Kidney (tissue), 13 donors: ENCODE measurements at regions not wholly inside any gene's neighbourhood (a gene's known extent, or its start where the extent isn't known, plus 50 kb on each side); places are given as distances from the start of the nearest gene placed in this dataset.

Experiments
- DNase-seq, 5 donors: peaks; one replicate each; pipeline ENCODE4 v3.0.0-alpha.2; 2013 to 2020
- FAIRE-seq: peaks from 2 replicates; lab custom pipeline; 2012; peaks lifted over from hg19 to GRCh38; lab: Jason Lieb, UNC
- H3K27ac ChIP-seq, 2 donors: one replicate each; pipeline ENCODE4 v1.7.0; 2013; ENCODE audit warnings: low read depth in 2 of 2, low read length in 2 of 2, inconsistent platforms in 1 of 2
- H3K27me3 ChIP-seq: one replicate; pipeline ENCODE4 v1.7.1; 2013; ENCODE audit warnings: low read length, inconsistent platforms; ENCODE audit not compliant: control insufficient read depth, insufficient read depth
- H3K36me3 ChIP-seq, 3 donors: one replicate each; pipeline versions ENCODE4 v1.7.0 to v1.7.1; 2013; ENCODE audit warnings: low read length in 3 of 3, control low read depth in 1 of 3, inconsistent platforms in 1 of 3; ENCODE audit not compliant: insufficient read depth in 3 of 3, control insufficient read depth in 2 of 3
- H3K4me1 ChIP-seq, 3 donors: one replicate each; pipeline versions ENCODE4 v1.7.0 to v1.7.1; 2013; ENCODE audit warnings: low read length in 3 of 3, inconsistent platforms in 1 of 3, low read depth in 1 of 3; ENCODE audit not compliant: control insufficient read depth in 2 of 3, insufficient read depth in 2 of 3
- H3K4me3 ChIP-seq, 3 donors: one replicate each; pipeline versions ENCODE4 v1.7.0 to v1.8.1; 2013; ENCODE audit warnings: low read length in 3 of 3, control low read depth in 1 of 3, inconsistent platforms in 1 of 3
- H3K9ac ChIP-seq, 3 donors: one replicate each; pipeline versions ENCODE4 v1.7.0 to v1.7.1; 2013; ENCODE audit warnings: low read length in 3 of 3, control low read depth in 1 of 3, inconsistent platforms in 1 of 3
- H3K9me3 ChIP-seq, 3 donors: one replicate each; pipeline versions ENCODE4 v1.7.0 to v1.7.1; 2013; ENCODE audit warnings: low read length in 3 of 3, control low read depth in 1 of 3, inconsistent platforms in 1 of 3; ENCODE audit not compliant: control insufficient read depth in 2 of 3, insufficient read depth in 1 of 3
- intact Hi-C: fragments of 100-400 bp; cut with DNase I; formaldehyde crosslinking; loops from one replicate; pipeline ENCODE4 v1.11.1; 2022
- TF ChIP-seq, protein P1 (sequence below): IDR thresholded peaks from 3 replicates; pipeline ENCODE4 v1.5.1; 2012; ENCODE audit warnings: mild to moderate bottlenecking, moderate library complexity, borderline replicate concordance; ENCODE audit not compliant: insufficient read depth; ENCODE audit errors: extremely low read depth
- donor health status: control.
- donor health status: control.
- donor health status: control.
- donor health status: control.
- donor health status: control.
- donor health status: DM: yes; HTN: yes; CAD: no.
- donor health status: Normal renal cell carcinoma (clear cell type).

DNA sequence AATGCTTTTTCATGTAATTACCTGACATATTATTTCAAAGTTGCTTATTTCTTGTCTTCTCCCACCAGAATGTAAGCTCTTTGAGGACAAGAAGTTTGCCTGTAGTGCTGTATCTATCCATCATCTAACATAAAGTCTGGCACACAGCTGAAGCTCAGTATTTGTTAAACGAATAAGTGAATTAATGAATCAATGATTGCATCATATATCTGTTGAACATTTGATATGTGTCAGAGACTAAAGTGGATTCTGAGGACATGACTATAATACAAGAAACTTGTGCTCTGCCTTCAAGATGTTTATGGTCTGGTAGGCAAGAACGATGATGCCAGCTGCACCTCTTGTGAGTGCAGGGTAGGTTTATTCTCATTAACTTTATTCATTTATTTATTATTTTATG is 115.4 kb upstream of the SCAF11 start:
- DNase-seq, result no peak
- H3K4me1 ChIP-seq, result peaks cover 0 to 7% (median 0%) of the 10 kb centered on the region in 3 donors
- TF ChIP-seq, protein P1, sequence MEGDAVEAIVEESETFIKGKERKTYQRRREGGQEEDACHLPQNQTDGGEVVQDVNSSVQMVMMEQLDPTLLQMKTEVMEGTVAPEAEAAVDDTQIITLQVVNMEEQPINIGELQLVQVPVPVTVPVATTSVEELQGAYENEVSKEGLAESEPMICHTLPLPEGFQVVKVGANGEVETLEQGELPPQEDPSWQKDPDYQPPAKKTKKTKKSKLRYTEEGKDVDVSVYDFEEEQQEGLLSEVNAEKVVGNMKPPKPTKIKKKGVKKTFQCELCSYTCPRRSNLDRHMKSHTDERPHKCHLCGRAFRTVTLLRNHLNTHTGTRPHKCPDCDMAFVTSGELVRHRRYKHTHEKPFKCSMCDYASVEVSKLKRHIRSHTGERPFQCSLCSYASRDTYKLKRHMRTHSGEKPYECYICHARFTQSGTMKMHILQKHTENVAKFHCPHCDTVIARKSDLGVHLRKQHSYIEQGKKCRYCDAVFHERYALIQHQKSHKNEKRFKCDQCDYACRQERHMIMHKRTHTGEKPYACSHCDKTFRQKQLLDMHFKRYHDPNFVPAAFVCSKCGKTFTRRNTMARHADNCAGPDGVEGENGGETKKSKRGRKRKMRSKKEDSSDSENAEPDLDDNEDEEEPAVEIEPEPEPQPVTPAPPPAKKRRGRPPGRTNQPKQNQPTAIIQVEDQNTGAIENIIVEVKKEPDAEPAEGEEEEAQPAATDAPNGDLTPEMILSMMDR, result no peak
- intact Hi-C loops, result no loop called here
- H3K4me3 ChIP-seq, result no peak overlapping the region
- H3K27me3 ChIP-seq, result no peaks in the 10 kb centered on the region
- no peak overlapping the region for H3K27ac ChIP-seq
- H3K9me3 ChIP-seq, result no peaks in the 10 kb centered on the region
- no peak overlapping the region for H3K9ac ChIP-seq
- FAIRE-seq, result no peak
- H3K36me3 ChIP-seq, result no peaks in the 10 kb centered on the region

DNA sequence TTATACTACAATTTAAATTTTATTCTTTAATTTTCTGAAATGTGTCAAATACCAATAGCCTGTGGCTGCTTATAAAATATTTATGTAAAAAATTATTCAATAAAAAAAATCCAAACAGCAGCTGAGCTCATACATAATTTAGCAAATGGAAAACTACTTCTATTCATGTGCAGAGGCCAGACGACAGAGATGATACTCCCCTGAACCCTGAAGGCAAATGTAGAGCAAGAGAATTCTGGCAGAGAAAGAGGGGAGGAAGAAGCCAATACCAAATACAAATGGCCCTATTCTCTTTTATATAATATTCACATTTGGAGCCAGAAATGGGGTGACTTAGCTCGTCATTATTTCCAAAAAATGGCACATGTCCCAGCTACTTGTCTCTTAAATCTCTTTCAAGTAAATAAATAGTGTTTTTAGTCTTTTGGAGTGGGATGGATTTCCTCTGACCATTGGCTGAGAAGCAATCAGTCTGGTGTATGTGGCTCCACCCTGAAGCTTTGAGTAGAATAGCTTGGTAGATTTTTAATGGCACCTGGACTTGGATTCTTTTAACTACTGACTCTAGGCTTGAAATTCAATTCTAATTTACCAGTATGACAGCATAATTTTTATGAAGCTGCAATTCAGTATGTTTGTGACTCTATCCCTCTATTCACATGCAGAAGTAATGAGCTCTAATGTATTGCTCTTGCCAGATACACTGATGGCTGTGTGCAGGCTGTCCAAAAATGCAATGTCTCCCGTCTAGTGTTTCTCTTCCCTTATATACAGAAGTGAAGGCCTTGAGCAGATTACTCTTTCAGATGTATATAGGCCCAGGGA is 113.4 kb upstream of the SCAF11 start:
- intact Hi-C loops, result no loop called here
- H3K9ac ChIP-seq, result no peak overlapping the region
- FAIRE-seq (no peak), DNase-seq (no peak)
- no peaks in the 10 kb centered on the region for H3K36me3 ChIP-seq
- H3K27ac ChIP-seq, result no peak overlapping the region
- TF ChIP-seq, protein P1, result no peak
- H3K9me3 ChIP-seq, result no peaks in the 10 kb centered on the region
- H3K4me3 ChIP-seq, result no peak overlapping the region
- no peaks in the 10 kb centered on the region for H3K4me1 ChIP-seq
- no peaks in the 10 kb centered on the region for H3K27me3 ChIP-seq

DNA sequence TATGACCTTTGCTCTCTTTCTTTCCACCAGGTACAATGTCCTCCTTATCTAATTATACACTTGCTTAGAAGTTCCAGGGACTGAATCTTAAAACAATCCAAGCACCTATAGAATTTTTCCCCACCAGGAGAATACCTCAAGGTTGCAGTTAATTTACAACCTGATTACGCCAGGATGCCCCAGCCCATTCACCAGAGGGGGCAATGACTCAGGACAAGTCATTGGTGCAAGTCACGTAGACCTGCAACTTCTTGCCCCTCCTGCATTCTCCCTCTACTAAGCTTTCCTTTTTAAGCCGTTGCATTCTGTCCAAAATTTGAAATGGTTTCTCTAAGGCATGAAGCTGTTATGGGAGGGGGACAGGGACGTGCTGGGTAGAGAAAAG is 111.1 kb upstream of the SCAF11 start:
- Histone ChIP-seq H3K27ac (no peak overlapping the region), H3K9me3 (no peaks in the 10 kb centered on the region), H3K4me3 (no peak overlapping the region), H3K4me1 (no peaks in the 10 kb centered on the region), H3K27me3 (no peaks in the 10 kb centered on the region), H3K9ac (no peak overlapping the region), H3K36me3 (no peaks in the 10 kb centered on the region)
- TF ChIP-seq, protein P1, result no peak
- intact Hi-C loops, result no loop called here
- no peak for DNase-seq
- FAIRE-seq, result no peak
